ENCODE measurements at regions not wholly inside any gene's neighbourhood (a gene's known extent, or its start where the extent isn't known, plus 50 kb on each side); places are given as distances from the start of the nearest gene placed in this dataset.
"Not testable (repeated sequence)": the region's sequence is repeated elsewhere in the genome, so short reads cannot be mapped to it uniquely, and the experiment has no call there.

- intact Hi-C loops (cut with micrococcal nuclease): no loop called here
- peaks cover 11% of the 10 kb centered on the region for H3K27me3 Mint-ChIP-seq (ENCODE audit: low read depth)
- H3K9me3 Mint-ChIP-seq: no peaks in the 10 kb centered on the region
- no peak overlapping the region for H3K27ac Mint-ChIP-seq
- H3K4me1 Mint-ChIP-seq (ENCODE audit: low read depth): no peaks in the 10 kb centered on the region
- no peaks in the 10 kb centered on the region for H3K36me3 Mint-ChIP-seq (ENCODE audit: low read depth)
- no peak for DNase-seq (ENCODE audit: low spot score)
- no peak overlapping the region for H3K4me3 Mint-ChIP-seq (ENCODE audit: low read depth)
These were observed 255.1 kb downstream of the SPRY1 start for GRCh38 chr4:123651536-123652180.

- intact Hi-C loops (cut with micrococcal nuclease): no loop called here
These were observed 255.9 kb downstream of the SPRY1 start for GRCh38 chr4:123652476-123652875.

GRCh38 chr4:123653236-123653635 lies 256.6 kb downstream of the SPRY1 start:
- Mint-ChIP-seq H3K27me3 (ENCODE audit: low read depth) (peaks cover 7% of the 10 kb centered on the region), H3K27ac (no peak overlapping the region), H3K36me3 (ENCODE audit: low read depth) (peaks cover 7% of the 10 kb centered on the region), H3K4me1 (ENCODE audit: low read depth) (peaks cover 8% of the 10 kb centered on the region), H3K9me3 (peaks cover 7% of the 10 kb centered on the region), H3K4me3 (ENCODE audit: low read depth) (no peak overlapping the region)
- intact Hi-C loops (cut with micrococcal nuclease): no loop called here
- no peak for DNase-seq (ENCODE audit: low spot score)

More at GRCh38 chr4:123652476-123652875, 255.9 kb downstream of the SPRY1 start:
- H3K27me3 Mint-ChIP-seq (ENCODE audit: low read depth): peaks cover 10% of the 10 kb centered on the region
- no peak for DNase-seq (ENCODE audit: low spot score)
- peaks cover 2% of the 10 kb centered on the region for H3K4me1 Mint-ChIP-seq (ENCODE audit: low read depth)
- no peak overlapping the region for H3K4me3 Mint-ChIP-seq (ENCODE audit: low read depth)
- H3K27ac Mint-ChIP-seq: no peak overlapping the region
- H3K36me3 Mint-ChIP-seq (ENCODE audit: low read depth): peaks cover 6% of the 10 kb centered on the region
- H3K9me3 Mint-ChIP-seq: peaks cover 6% of the 10 kb centered on the region

- not testable (repeated sequence) for H3K27ac Mint-ChIP-seq; H3K4me3 Mint-ChIP-seq (ENCODE audit: low read depth); DNase-seq (ENCODE audit: low spot score); H3K36me3 Mint-ChIP-seq (ENCODE audit: low read depth); H3K9me3 Mint-ChIP-seq
- Mint-ChIP-seq H3K4me1 (ENCODE audit: low read depth) (peaks cover 11% of the 10 kb centered on the region), H3K27me3 (ENCODE audit: low read depth) (peaks cover 21% of the 10 kb centered on the region)
- intact Hi-C loops (cut with micrococcal nuclease): loop anchor here (5.0 kb wide), 2 partner anchors 95 to 180 kb away; no protein-coding TSS in a partner anchor
These were observed 260.2 kb downstream of the SPRY1 start for GRCh38 chr4:123656746-123657294.

GRCh38 chr4:123657606-123658005 lies 261.0 kb downstream of the SPRY1 start:
- not testable (repeated sequence) for DNase-seq (ENCODE audit: low spot score); H3K4me3 Mint-ChIP-seq (ENCODE audit: low read depth); H3K9me3 Mint-ChIP-seq; H3K36me3 Mint-ChIP-seq (ENCODE audit: low read depth); H3K27ac Mint-ChIP-seq
- intact Hi-C loops (cut with micrococcal nuclease): loop anchor here (5.0 kb wide), 2 partner anchors 95 to 180 kb away; no protein-coding TSS in a partner anchor
- H3K27me3 Mint-ChIP-seq (ENCODE audit: low read depth): peaks cover 21% of the 10 kb centered on the region
- H3K4me1 Mint-ChIP-seq (ENCODE audit: low read depth): peaks cover 11% of the 10 kb centered on the region

- Mint-ChIP-seq H3K4me3 (ENCODE audit: low read depth) (no peak overlapping the region), H3K27me3 (ENCODE audit: low read depth) (peaks cover 27% of the 10 kb centered on the region), H3K27ac (no peak overlapping the region), H3K4me1 (ENCODE audit: low read depth) (peaks cover 11% of the 10 kb centered on the region), H3K36me3 (ENCODE audit: low read depth) (peaks cover 7% of the 10 kb centered on the region), H3K9me3 (peaks cover 7% of the 10 kb centered on the region)
- no peak for DNase-seq (ENCODE audit: low spot score)
- intact Hi-C loops (cut with micrococcal nuclease): loop anchor here (5.0 kb wide), 2 partner anchors 97 to 182 kb away; no protein-coding TSS in a partner anchor
These were observed 262.7 kb downstream of the SPRY1 start for GRCh38 chr4:123659262-123659661.

GRCh38 chr4:123659730-123660129 lies 263.1 kb downstream of the SPRY1 start:
- Mint-ChIP-seq H3K36me3 (ENCODE audit: low read depth) (peaks cover 7% of the 10 kb centered on the region), H3K9me3 (peaks cover 7% of the 10 kb centered on the region), H3K27me3 (ENCODE audit: low read depth) (peaks cover 25% of the 10 kb centered on the region), H3K27ac (no peak overlapping the region), H3K4me1 (ENCODE audit: low read depth) (peaks cover 11% of the 10 kb centered on the region), H3K4me3 (ENCODE audit: low read depth) (no peak overlapping the region)
- DNase-seq (ENCODE audit: low spot score): no peak
- intact Hi-C loops (cut with micrococcal nuclease): loop anchor here (5.0 kb wide), 2 partner anchors 97 to 182 kb away; no protein-coding TSS in a partner anchor

GRCh38 chr4:123661080-123661737 lies 264.6 kb downstream of the SPRY1 start:
- intact Hi-C loops (cut with micrococcal nuclease): no loop called here
- H3K4me3 Mint-ChIP-seq (ENCODE audit: low read depth): no peak overlapping the region

GRCh38 chr4:123662827-123663226 lies 266.2 kb downstream of the SPRY1 start:
- Mint-ChIP-seq H3K27me3 (ENCODE audit: low read depth) (peaks cover 48% of the 10 kb centered on the region), H3K4me3 (ENCODE audit: low read depth) (no peak overlapping the region), H3K36me3 (ENCODE audit: low read depth) (no peaks in the 10 kb centered on the region), H3K9me3 (no peaks in the 10 kb centered on the region), H3K4me1 (ENCODE audit: low read depth) (peaks cover 5% of the 10 kb centered on the region), H3K27ac (no peak overlapping the region)
- no peak for DNase-seq (ENCODE audit: low spot score)
- intact Hi-C loops (cut with micrococcal nuclease): no loop called here

More at GRCh38 chr4:123661080-123661737, 264.6 kb downstream of the SPRY1 start:
- Mint-ChIP-seq H3K4me1 (ENCODE audit: low read depth) (peaks cover 11% of the 10 kb centered on the region), H3K27me3 (ENCODE audit: low read depth) (peaks cover 32% of the 10 kb centered on the region), H3K9me3 (peaks cover 7% of the 10 kb centered on the region), H3K27ac (no peak overlapping the region), H3K36me3 (ENCODE audit: low read depth) (peaks cover 7% of the 10 kb centered on the region)
- no peak for DNase-seq (ENCODE audit: low spot score)

GRCh38 chr4:123666486-123666885 lies 269.9 kb downstream of the SPRY1 start:
- Mint-ChIP-seq H3K4me3 (ENCODE audit: low read depth) (no peak overlapping the region), H3K9me3 (no peaks in the 10 kb centered on the region), H3K27me3 (ENCODE audit: low read depth) (peaks cover 59% of the 10 kb centered on the region), H3K4me1 (ENCODE audit: low read depth) (peaks cover 6% of the 10 kb centered on the region), H3K27ac (no peak overlapping the region), H3K36me3 (ENCODE audit: low read depth) (no peaks in the 10 kb centered on the region)
- no peak for DNase-seq (ENCODE audit: low spot score)
- intact Hi-C loops (cut with micrococcal nuclease): no loop called here

GRCh38 chr4:123667496-123667895 lies 270.9 kb downstream of the SPRY1 start:
- intact Hi-C loops (cut with micrococcal nuclease): no loop called here
- no peaks in the 10 kb centered on the region for H3K9me3 Mint-ChIP-seq
- no peak overlapping the region for H3K4me3 Mint-ChIP-seq (ENCODE audit: low read depth)
- H3K36me3 Mint-ChIP-seq (ENCODE audit: low read depth): no peaks in the 10 kb centered on the region
- H3K4me1 Mint-ChIP-seq (ENCODE audit: low read depth): peaks cover 13% of the 10 kb centered on the region
- H3K27ac Mint-ChIP-seq: no peak overlapping the region
- H3K27me3 Mint-ChIP-seq (ENCODE audit: low read depth): peaks cover 59% of the 10 kb centered on the region
- no peak for DNase-seq (ENCODE audit: low spot score)

GRCh38 chr4:123667991-123668390 lies 271.4 kb downstream of the SPRY1 start:
- Mint-ChIP-seq H3K27ac (no peak overlapping the region), H3K4me3 (ENCODE audit: low read depth) (no peak overlapping the region), H3K27me3 (ENCODE audit: low read depth) (peaks cover 57% of the 10 kb centered on the region), H3K4me1 (ENCODE audit: low read depth) (peaks cover 15% of the 10 kb centered on the region), H3K9me3 (no peaks in the 10 kb centered on the region), H3K36me3 (ENCODE audit: low read depth) (no peaks in the 10 kb centered on the region)
- intact Hi-C loops (cut with micrococcal nuclease): no loop called here
- DNase-seq (ENCODE audit: low spot score): no peak

Measured in activated T-helper 2 cell treated with anti-CD3 and anti-CD28 coated beads, Interferon-gamma antibody, Interleukin-2, Interleukin-4, amounts not matched to agents 10 μg/mL and 5 μg/mL and 100 μg/mL, durations not matched to agents 14 hours and 24 hours and 36 hours (primary cell).